Caco-2 (cell line): ENCODE measurements at regions not wholly inside any gene's neighbourhood (a gene's known extent, or its start where the extent isn't known, plus 50 kb on each side); places are given as distances from the start of the nearest gene placed in this dataset.

Experiments
- BruUV-seq: library from RNA; stranded (reverse); fragments of 400-500 nt; replicated peaks from 2 replicates; lab custom pipeline; 2021; lab: Mats Ljungman, UMichigan
- CTCF ChIA-PET: fragments of 300-600 bp; sonication (Branson Sonifier 250); formaldehyde crosslinking; loops from one replicate; lab custom pipeline; 2022; ENCODE audit warnings: antibody characterized with exemption; lab: Charles Lee
- POLR2A ChIA-PET: fragments of 300-600 bp; sonication (Branson Sonifier 250); formaldehyde crosslinking; loops from one replicate; lab custom pipeline; 2022; ENCODE audit warnings: antibody characterized with exemption; lab: Charles Lee
- DNase-seq, 2 experiments: peaks; one replicate each; pipeline versions ENCODE4 v3.0.0 to v3.0.0-alpha.2; 2020 to 2022
- H3K27me3 ChIP-seq: replicated peaks from 2 replicates; pipeline ENCODE4 v1.6.0; 2011; ENCODE audit warnings: low read length; ENCODE audit not compliant: control insufficient read depth, insufficient read depth
- H3K36me3 ChIP-seq: 2 replicates; pipeline ENCODE4 v1.5.1; 2011; ENCODE audit warnings: low read length; ENCODE audit not compliant: control insufficient read depth, insufficient read depth
- H3K4me1 ChIP-seq: fragments of 250-450 bp; sonication (Bioruptor Pico); 2 replicates; pipeline ENCODE4 v1.5.1; 2020; ENCODE audit warnings: mild to moderate bottlenecking
- H3K4me3 ChIP-seq: 2 replicates; pipeline ENCODE4 v1.5.1; 2011; ENCODE audit warnings: low read depth, mild to moderate bottlenecking, control low read depth, low read length
- H3K9me3 ChIP-seq: fragments of 250-450 bp; sonication (Bioruptor Pico); 2 replicates; pipeline ENCODE4 v1.5.1; 2020; ENCODE audit warnings: mild to moderate bottlenecking, moderate library complexity
- H3K27ac Mint-ChIP-seq: one replicate; pipeline ENCODE4 v1.8.0; 2022; ENCODE audit warnings: mixed read lengths; ENCODE audit not compliant: unreplicated experiment
- H3K27me3 Mint-ChIP-seq: one replicate; pipeline ENCODE4 v1.8.0; 2022; ENCODE audit warnings: mixed read lengths; ENCODE audit not compliant: insufficient read depth, unreplicated experiment
- H3K36me3 Mint-ChIP-seq: one replicate; pipeline ENCODE4 v1.8.0; 2022; ENCODE audit warnings: mild to moderate bottlenecking, mixed read lengths; ENCODE audit not compliant: insufficient read depth, unreplicated experiment
- H3K4me1 Mint-ChIP-seq: one replicate; pipeline ENCODE4 v1.8.0; 2022; ENCODE audit warnings: low read depth, mixed read lengths; ENCODE audit not compliant: unreplicated experiment
- H3K4me3 Mint-ChIP-seq: one replicate; pipeline ENCODE4 v1.8.0; 2022; ENCODE audit warnings: mild to moderate bottlenecking, moderate library complexity, mixed read lengths; ENCODE audit not compliant: unreplicated experiment
- H3K9me3 Mint-ChIP-seq: one replicate; pipeline ENCODE4 v1.8.0; 2022; ENCODE audit warnings: mixed read lengths; ENCODE audit not compliant: unreplicated experiment
- CTCF ChIP-seq, 2 experiments: fragments of 200-600 bp in 1 of 2; IDR thresholded peaks; 1 replicate in 1 of 2; 2 replicates in 1 of 2; pipeline versions ENCODE4 v1.5.1 to v1.8.0; 2011 to 2022; ENCODE audit warnings: antibody characterized with exemption in 1 of 2, control low read depth in 1 of 2, inconsistent platforms in 1 of 2, low read depth in 1 of 2, low read length in 1 of 2, mild to moderate bottlenecking in 1 of 2, moderate library complexity in 1 of 2; ENCODE audit not compliant: insufficient read depth in 1 of 2, severe bottlenecking in 1 of 2, unreplicated experiment in 1 of 2
- intact Hi-C: fragments of 100-400 bp; cut with micrococcal nuclease; formaldehyde crosslinking; loops from one replicate; pipeline ENCODE4 v1.10.0; 2022; ENCODE audit not compliant: unreplicated experiment

GRCh38 chr11:69936771-69937170 lies 117.6 kb upstream of the FGF3 start:
- ChIA-PET POLR2A (no interaction called here), CTCF (no interaction called here)
- Mint-ChIP-seq H3K4me3 (no peak overlapping the region), H3K27me3 (no peaks in the 10 kb centered on the region), H3K9me3 (peaks cover 11% of the 10 kb centered on the region), H3K36me3 (no peaks in the 10 kb centered on the region), H3K27ac (no peak overlapping the region), H3K4me1 (peaks cover 42% of the 10 kb centered on the region)
- Histone ChIP-seq H3K36me3 (no peaks in the 10 kb centered on the region), H3K9me3 (no peaks in the 10 kb centered on the region), H3K4me1 (peaks cover 35% of the 10 kb centered on the region), H3K4me3 (no peak overlapping the region), H3K27me3 (no peaks in the 10 kb centered on the region)
- TF ChIP-seq CTCF (IDR thresholded peaks at IDR 0.05; ENCODE audit: insufficient read depth in 1 of 2, low read depth in 1 of 2, low read length in 1 of 2, severe bottlenecking in 1 of 2, unreplicated experiment in 1 of 2), result no peak
- no TSS peak for BruUV-seq
- DNase-seq, result no peak
- intact Hi-C loops, result no loop called here

GRCh38 chr11:69938206-69938605 lies 119.0 kb upstream of the FGF3 start:
- no TSS peak for BruUV-seq
- H3K4me1 Mint-ChIP-seq, result peaks cover 34% of the 10 kb centered on the region
- intact Hi-C loops, result no loop called here

GRCh38 chr11:69939551-69940245 lies 120.5 kb upstream of the FGF3 start:
- H3K4me1 Mint-ChIP-seq, result peaks cover 29% of the 10 kb centered on the region
- peak; percentile 73 to 80 for DNase-seq
- H3K9me3 Mint-ChIP-seq, result peaks cover 11% of the 10 kb centered on the region
- ChIA-PET POLR2A (no interaction called here), CTCF (interaction anchor here (0.7 to 1.4 kb wide), 6 partner anchors 10 to 38 kb away, joined by 4 to 9 read pairs (median 5); no protein-coding TSS in a partner anchor)
- no peak overlapping the region for H3K4me3 Mint-ChIP-seq
- intact Hi-C loops, result no loop called here
- H3K27me3 Mint-ChIP-seq, result no peaks in the 10 kb centered on the region
- H3K4me1 ChIP-seq, result peaks cover 21% of the 10 kb centered on the region
- no peak overlapping the region for H3K4me3 ChIP-seq
- H3K27me3 ChIP-seq, result no peaks in the 10 kb centered on the region
- TF ChIP-seq CTCF (IDR thresholded peaks at IDR 0.05; ENCODE audit: insufficient read depth in 1 of 2, low read depth in 1 of 2, low read length in 1 of 2, severe bottlenecking in 1 of 2, unreplicated experiment in 1 of 2), result no peak
- H3K36me3 ChIP-seq, result no peaks in the 10 kb centered on the region
- peak overlapping the region; percentile 22 for H3K27ac Mint-ChIP-seq
- BruUV-seq, result no TSS peak
- no peaks in the 10 kb centered on the region for H3K36me3 Mint-ChIP-seq
- no peaks in the 10 kb centered on the region for H3K9me3 ChIP-seq

More at GRCh38 chr11:69938206-69938605, 119.0 kb upstream of the FGF3 start:
- peaks cover 11% of the 10 kb centered on the region for H3K9me3 Mint-ChIP-seq
- H3K4me3 Mint-ChIP-seq, result no peak overlapping the region
- TF ChIP-seq CTCF (IDR thresholded peaks at IDR 0.05; ENCODE audit: insufficient read depth in 1 of 2, low read depth in 1 of 2, low read length in 1 of 2, severe bottlenecking in 1 of 2, unreplicated experiment in 1 of 2), result no peak
- ChIA-PET CTCF (no interaction called here), POLR2A (no interaction called here)
- H3K36me3 ChIP-seq, result no peaks in the 10 kb centered on the region
- H3K27ac Mint-ChIP-seq, result peak overlapping the region; percentile 22
- H3K4me1 ChIP-seq, result peaks cover 23% of the 10 kb centered on the region
- H3K9me3 ChIP-seq, result no peaks in the 10 kb centered on the region
- H3K27me3 ChIP-seq, result no peaks in the 10 kb centered on the region
- no peaks in the 10 kb centered on the region for H3K27me3 Mint-ChIP-seq
- H3K4me3 ChIP-seq, result no peak overlapping the region
- DNase-seq, result peak in 1 of 2 experiments; percentile 21
- H3K36me3 Mint-ChIP-seq, result no peaks in the 10 kb centered on the region
